Activated T-cell treated with anti-CD3 and anti-CD28 coated beads, Interleukin-2, amount 50 U/mL, for 24 hours (primary cell): ENCODE measurements at regions not wholly inside any gene's neighbourhood (a gene's known extent, or its start where the extent isn't known, plus 50 kb on each side); places are given as distances from the start of the nearest gene placed in this dataset.

Source experiments
- DNase-seq: peaks from one replicate; pipeline ENCODE4 v3.0.0-alpha.2; 2020
- H3K27ac Mint-ChIP-seq: 2 replicates; pipeline ENCODE4 v1.8.0; 2020; ENCODE audit warnings: mild to moderate bottlenecking, mixed read lengths
- H3K27me3 Mint-ChIP-seq: 2 replicates; pipeline ENCODE4 v1.8.0; 2020; ENCODE audit warnings: mixed read lengths
- H3K36me3 Mint-ChIP-seq: 2 replicates; pipeline ENCODE4 v1.8.0; 2020; ENCODE audit warnings: low read depth, mixed read lengths
- H3K4me1 Mint-ChIP-seq: 2 replicates; pipeline ENCODE4 v1.8.0; 2020; ENCODE audit warnings: low read depth, mixed read lengths
- H3K4me3 Mint-ChIP-seq: 2 replicates; pipeline ENCODE4 v1.8.0; 2020; ENCODE audit warnings: mild to moderate bottlenecking, moderate library complexity, mixed read lengths
- H3K9me3 Mint-ChIP-seq: 2 replicates; pipeline ENCODE4 v1.8.0; 2020; ENCODE audit warnings: mixed read lengths

DNA sequence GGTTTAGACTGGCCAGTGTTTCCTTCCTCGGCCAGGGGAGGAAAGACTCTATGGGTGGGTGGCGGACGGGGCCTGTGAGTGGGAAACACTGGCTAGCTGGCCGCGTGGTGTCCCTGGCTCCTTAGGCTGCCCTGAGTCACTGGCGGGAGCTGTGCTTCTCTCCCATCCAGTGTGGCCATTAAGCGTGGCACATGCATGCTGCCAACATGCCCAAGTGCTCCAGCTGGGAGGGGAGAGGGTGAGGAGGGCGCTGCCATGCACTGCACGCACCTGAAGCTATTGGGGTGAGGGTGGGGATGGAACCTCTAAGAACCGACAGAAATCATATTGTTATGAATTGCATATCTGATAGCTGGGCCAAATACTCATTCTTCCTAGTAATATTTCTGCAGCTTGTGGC, 270.8 kb downstream of the CALCRL start:
- Mint-ChIP-seq H3K9me3 (no peaks in the 10 kb centered on the region), H3K27ac (no peak overlapping the region), H3K4me1 (no peaks in the 10 kb centered on the region), H3K27me3 (no peaks in the 10 kb centered on the region), H3K4me3 (no peak overlapping the region), H3K36me3 (no peaks in the 10 kb centered on the region)
- DNase-seq, result no peak

DNA sequence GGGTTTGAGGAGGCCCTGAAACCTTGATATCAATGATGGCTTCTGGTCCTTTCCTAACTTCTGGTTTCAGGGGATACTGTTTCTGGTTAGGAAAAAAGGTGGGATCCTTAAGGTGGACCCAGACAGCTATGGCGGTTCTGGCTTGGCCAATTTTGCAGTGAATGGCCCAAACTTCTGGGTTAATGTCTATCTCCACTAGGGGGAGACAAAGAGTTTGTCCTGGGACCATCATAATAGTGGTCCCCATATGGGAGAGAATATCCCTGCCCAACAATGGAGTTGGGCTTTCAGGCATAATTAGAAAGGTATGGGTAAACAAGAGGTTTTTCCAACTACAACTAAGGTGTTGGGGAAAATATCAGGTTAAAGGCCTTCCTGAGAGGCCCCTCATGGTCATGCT, 273.5 kb downstream of the CALCRL start:
- Mint-ChIP-seq H3K27ac (no peak overlapping the region), H3K27me3 (no peaks in the 10 kb centered on the region), H3K36me3 (no peaks in the 10 kb centered on the region), H3K4me1 (no peaks in the 10 kb centered on the region), H3K9me3 (no peaks in the 10 kb centered on the region), H3K4me3 (no peak overlapping the region)
- DNase-seq, result no peak

DNA sequence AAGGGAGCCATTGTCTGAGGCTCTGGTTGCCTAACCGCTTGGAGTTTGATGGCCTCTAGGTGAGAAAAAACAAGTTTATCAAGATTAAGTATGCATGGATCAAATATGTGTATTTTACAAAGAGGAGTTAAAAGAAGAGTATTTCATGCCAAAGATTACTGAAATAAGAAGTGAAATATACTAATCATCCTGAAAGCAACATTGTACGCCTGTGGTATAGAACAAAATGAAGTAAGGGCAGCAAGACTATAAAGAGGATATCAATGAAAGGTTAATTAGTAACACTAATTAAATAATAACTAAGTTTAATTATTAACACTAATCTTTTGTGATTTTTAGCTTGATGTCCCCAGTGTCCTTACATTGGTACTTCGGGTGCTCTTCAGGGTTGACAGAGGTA, 276.7 kb downstream of the CALCRL start:
- no peak for DNase-seq
- Mint-ChIP-seq H3K4me3 (no peak overlapping the region), H3K27ac (no peak overlapping the region), H3K9me3 (no peaks in the 10 kb centered on the region), H3K27me3 (no peaks in the 10 kb centered on the region), H3K36me3 (no peaks in the 10 kb centered on the region), H3K4me1 (no peaks in the 10 kb centered on the region)

DNA sequence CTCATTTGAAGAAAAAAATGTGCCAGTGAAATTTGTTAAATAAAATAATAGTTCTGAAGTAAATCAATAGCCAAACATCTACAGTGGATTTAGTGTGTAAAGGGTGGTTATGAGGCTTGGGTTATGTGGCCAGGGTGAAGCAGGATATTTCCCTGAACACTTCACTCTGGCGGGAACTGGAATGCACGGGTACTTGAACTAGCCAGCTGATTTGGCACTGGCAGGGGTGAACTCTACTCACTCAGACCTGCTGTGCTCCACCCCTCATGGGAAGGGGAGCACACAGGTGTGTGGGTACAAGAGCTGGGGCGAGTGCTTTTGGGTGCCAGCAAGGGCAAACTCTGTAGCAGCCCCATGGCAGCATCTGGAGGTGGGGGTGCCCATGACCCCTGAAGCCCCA, 278.2 kb downstream of the CALCRL start:
- Mint-ChIP-seq H3K4me1 (no peaks in the 10 kb centered on the region), H3K9me3 (no peaks in the 10 kb centered on the region), H3K36me3 (no peaks in the 10 kb centered on the region), H3K27ac (no peak overlapping the region), H3K27me3 (no peaks in the 10 kb centered on the region), H3K4me3 (no peak overlapping the region)
- DNase-seq, result no peak

DNA sequence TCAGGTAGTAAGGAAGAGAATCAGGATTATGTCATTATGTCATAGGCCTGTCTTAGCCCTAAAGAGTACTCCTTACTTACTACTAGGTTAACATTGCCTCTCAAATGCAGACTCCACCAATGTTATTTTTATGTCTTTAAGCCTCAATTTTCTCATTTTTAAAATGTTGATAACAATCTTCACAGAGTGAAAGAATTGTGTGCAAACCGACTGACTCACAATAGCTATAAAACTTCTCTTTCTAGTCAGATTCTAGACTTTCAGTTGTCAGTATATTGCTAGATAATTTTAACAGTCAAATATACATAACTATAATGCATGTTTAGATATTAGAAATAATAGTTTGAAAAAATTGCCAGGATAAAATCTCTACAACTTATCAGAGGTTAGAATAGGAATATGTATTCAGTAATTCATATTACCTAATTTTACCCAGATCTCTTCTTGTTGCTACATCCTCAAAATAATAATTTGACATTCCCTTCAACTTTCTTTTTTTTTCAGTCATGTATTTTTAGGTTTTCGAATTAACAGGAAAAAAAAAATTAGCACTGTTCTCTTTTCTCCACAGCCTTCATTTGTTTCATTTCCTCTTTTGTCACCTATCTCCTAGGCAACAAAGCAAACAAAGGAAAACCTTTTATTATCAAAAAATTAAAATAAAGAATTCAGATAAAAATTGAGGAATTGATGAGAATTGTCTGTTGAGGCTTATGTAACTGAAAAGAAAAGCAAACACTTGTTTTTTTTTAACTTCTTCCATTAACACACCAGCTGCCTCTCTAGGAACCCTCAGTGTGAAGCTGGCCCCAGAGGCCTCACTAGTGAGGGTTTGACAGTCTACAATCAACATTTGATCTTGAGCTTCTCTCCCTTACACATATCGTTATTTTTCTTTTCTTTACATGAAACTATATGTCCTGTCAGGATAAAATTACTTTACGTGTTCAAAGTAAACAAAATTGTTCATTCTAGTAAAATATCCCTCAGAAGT, 279.0 kb downstream of the CALCRL start:
- no peaks in the 10 kb centered on the region for H3K4me1 Mint-ChIP-seq
- no peak for DNase-seq
- no peaks in the 10 kb centered on the region for H3K9me3 Mint-ChIP-seq
- H3K27me3 Mint-ChIP-seq, result no peaks in the 10 kb centered on the region
- no peak overlapping the region for H3K4me3 Mint-ChIP-seq
- no peaks in the 10 kb centered on the region for H3K36me3 Mint-ChIP-seq
- no peak overlapping the region for H3K27ac Mint-ChIP-seq

DNA sequence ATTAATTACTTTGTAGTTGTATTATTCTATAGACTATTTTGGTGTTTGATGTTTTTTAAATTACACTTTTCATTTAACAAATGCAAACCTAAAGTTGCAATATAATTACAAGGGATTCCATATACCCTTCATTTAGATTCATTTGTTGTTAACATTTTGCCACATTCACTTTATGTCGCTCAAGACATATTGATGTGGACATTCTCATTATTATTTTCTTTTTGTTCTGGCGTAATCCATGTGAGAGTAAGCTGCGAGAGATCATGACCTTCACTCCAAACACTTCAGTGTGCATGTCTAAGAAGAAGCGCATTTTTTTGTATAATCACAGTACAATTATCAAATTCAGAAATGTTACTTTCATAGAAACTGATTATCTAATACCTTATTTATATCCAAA, 280.6 kb downstream of the CALCRL start:
- no peak overlapping the region for H3K4me3 Mint-ChIP-seq
- DNase-seq, result no peak
- H3K9me3 Mint-ChIP-seq, result no peaks in the 10 kb centered on the region
- no peaks in the 10 kb centered on the region for H3K4me1 Mint-ChIP-seq
- no peaks in the 10 kb centered on the region for H3K27me3 Mint-ChIP-seq
- no peaks in the 10 kb centered on the region for H3K36me3 Mint-ChIP-seq
- no peak overlapping the region for H3K27ac Mint-ChIP-seq

DNA sequence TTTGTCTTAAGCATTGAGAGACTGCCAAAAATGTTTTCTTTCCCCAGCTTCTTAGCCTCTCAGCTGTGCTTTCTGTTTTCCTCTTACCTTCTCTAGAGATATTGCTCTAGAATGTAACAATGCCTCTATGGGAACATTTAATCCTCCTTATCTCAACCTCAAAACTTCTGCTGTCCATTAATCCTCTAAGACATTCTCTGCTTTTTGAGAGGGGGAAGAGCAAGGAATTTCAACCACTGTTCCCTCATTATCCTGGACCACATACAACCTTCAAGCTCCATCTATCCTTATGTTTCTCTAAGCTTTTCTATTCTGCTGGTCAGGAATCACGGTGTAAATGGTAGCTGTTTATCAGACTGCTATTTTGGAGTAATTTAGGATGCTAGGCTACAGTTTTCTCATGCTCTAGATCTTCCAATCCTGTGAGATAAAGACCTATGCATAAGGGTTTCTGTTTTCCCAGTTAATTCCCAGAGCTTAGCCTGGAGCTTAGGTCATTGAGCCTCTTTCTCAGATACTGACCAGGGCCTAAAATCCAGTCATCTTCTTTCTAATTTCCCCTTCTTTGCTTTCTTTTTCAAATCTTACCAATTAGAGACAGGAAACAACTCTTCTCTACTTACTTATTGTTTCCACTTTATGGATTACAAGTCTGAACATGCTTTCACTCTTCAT, 282.0 kb downstream of the CALCRL start:
- Mint-ChIP-seq H3K4me1 (no peaks in the 10 kb centered on the region), H3K27ac (no peak overlapping the region), H3K4me3 (no peak overlapping the region), H3K9me3 (no peaks in the 10 kb centered on the region), H3K27me3 (no peaks in the 10 kb centered on the region), H3K36me3 (no peaks in the 10 kb centered on the region)
- DNase-seq, result no peak

DNA sequence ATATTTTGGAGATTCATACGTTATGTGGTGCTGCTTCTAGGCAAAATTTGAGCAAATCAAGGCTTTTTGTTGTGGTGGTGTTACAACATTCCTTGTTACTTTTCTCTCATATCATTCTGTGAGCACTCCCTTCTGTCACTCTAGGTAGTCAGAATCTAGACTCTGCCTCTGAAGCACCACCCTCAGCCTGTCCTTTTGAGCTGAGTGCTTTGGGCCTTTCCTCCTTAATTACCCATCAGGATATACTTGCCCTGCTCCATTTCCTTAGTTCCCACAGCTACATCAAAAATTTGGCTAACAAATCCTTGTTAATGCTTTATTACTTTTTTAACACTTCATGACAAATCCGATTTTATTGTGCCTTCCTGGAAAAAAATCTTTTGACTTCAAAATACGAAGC, 289.6 kb downstream of the CALCRL start:
- Mint-ChIP-seq H3K4me1 (no peaks in the 10 kb centered on the region), H3K4me3 (no peak overlapping the region), H3K36me3 (no peaks in the 10 kb centered on the region), H3K27ac (no peak overlapping the region), H3K9me3 (peaks cover 17% of the 10 kb centered on the region), H3K27me3 (no peaks in the 10 kb centered on the region)
- DNase-seq, result no peak

DNA sequence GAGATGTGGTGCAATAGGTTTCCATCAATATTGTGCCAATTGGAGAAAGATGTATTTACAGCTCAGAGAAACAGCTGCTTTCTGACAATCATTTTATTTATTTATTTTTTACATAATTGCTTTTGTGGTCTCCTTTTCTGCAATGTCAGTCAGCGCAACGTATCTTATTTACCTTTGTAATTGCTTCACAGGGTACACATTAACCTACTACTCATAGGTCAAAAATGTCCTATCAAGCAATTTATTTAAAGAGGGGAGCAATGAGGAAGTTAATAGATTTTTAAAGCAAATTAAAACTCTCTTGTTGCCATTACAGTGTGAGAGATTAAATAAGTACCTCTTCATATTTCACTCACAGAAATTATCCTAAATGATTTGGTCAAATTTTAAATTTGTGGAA, 291.0 kb downstream of the CALCRL start:
- Mint-ChIP-seq H3K4me1 (no peaks in the 10 kb centered on the region), H3K36me3 (no peaks in the 10 kb centered on the region), H3K4me3 (no peak overlapping the region), H3K27ac (no peak overlapping the region), H3K27me3 (no peaks in the 10 kb centered on the region), H3K9me3 (peaks cover 17% of the 10 kb centered on the region)
- DNase-seq, result no peak

DNA sequence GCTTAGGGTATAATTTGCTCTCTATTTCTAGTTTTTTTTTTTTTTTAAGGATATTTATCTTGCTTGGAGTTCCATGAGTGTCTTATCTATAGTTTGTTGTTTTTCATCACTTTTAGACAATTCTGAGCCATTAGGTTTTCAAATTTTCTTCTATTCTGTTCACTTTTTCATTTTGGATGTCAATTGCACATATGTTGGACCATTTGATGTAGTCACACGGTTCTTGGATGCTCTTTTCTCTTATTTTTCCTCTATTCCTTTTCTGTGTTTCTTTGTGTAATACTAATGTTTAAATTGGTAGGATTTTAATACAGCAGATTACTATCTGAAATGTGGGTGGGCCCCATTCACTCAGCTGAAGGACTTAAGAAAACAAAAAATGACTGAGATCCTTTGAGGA, 292.6 kb downstream of the CALCRL start:
- H3K36me3 Mint-ChIP-seq, result no peaks in the 10 kb centered on the region
- no peak overlapping the region for H3K4me3 Mint-ChIP-seq
- H3K27me3 Mint-ChIP-seq, result no peaks in the 10 kb centered on the region
- no peak overlapping the region for H3K27ac Mint-ChIP-seq
- H3K4me1 Mint-ChIP-seq, result no peaks in the 10 kb centered on the region
- DNase-seq, result no peak
- peaks cover 17% of the 10 kb centered on the region for H3K9me3 Mint-ChIP-seq

DNA sequence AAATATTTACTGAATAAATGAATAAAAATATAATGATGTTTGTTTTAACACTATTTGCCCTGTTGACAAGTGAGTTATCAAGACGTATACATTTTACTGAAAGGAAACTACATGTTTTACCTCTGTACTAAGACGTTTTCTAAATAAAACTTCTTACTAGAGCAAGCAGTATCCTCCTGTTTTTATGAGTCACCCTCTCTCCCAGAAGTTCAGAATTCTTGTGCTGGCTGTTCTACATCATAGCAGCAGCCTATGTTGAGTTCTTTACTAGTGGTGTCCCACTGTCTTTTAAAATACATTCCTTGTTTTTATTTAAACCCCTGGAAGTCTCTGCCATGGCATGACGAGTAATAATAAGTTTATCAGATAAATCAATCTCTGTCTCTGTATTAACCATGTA, 297.4 kb downstream of the CALCRL start:
- Mint-ChIP-seq H3K9me3 (peaks cover 6% of the 10 kb centered on the region), H3K4me1 (no peaks in the 10 kb centered on the region), H3K4me3 (no peak overlapping the region), H3K27me3 (no peaks in the 10 kb centered on the region), H3K27ac (no peak overlapping the region), H3K36me3 (no peaks in the 10 kb centered on the region)
- no peak for DNase-seq

DNA sequence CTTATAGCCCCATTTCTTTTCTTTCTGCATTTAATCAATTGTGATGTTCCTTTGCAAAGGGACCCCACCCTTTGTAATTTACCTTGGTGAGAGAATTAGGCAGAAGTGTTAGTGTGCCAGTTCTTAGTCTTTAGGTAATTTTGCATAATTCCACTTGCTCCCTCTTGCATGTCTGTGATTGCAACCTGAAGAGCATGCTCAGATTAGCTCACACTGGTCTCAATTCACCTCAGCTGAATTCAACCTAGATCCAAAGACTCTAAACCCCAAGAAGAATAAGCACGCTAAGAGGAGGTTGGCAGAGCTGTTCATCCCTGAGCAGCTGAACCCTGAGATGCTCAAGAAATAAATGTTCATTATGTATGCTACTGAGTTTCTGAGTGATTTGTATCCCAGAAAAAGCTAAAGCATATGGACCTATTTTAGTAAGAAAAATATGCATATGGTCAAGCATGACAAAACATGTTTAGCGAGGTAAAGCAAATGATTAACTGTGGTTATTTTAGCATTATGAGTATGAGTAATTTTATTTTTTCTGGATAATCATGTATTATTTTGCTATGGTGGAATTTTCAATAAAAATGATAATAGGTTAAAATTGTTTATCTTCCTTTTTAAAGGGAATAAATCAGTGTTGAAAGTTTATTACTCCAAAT, 299.2 kb upstream of the ZSWIM2 start:
- DNase-seq, result no peak
- Mint-ChIP-seq H3K4me1 (no peaks in the 10 kb centered on the region), H3K4me3 (no peak overlapping the region), H3K27ac (no peak overlapping the region), H3K9me3 (peaks cover 4% of the 10 kb centered on the region), H3K27me3 (no peaks in the 10 kb centered on the region), H3K36me3 (no peaks in the 10 kb centered on the region)

DNA sequence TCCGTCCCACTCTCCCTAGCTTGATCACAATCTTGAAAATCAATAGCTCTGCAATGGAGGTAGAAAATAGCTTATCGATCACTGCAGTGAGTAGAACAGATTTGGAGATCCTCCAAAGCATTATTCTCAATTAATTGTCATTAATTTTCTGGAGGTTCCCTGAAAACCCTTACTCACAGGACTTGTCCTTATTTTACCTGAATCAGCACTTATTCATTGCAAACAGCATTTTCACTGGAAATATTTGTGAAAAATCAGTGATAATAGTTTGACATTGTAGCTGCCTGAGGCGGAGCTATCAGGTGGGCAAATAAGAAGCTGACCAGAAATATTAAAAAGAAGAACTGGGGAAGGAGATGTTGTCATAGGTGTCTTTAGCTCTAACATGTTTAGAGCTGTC, 294.6 kb upstream of the ZSWIM2 start:
- no peak for DNase-seq
- no peak overlapping the region for H3K27ac Mint-ChIP-seq
- H3K36me3 Mint-ChIP-seq, result no peaks in the 10 kb centered on the region
- no peak overlapping the region for H3K4me3 Mint-ChIP-seq
- peaks cover 4% of the 10 kb centered on the region for H3K9me3 Mint-ChIP-seq
- no peaks in the 10 kb centered on the region for H3K27me3 Mint-ChIP-seq
- no peaks in the 10 kb centered on the region for H3K4me1 Mint-ChIP-seq

DNA sequence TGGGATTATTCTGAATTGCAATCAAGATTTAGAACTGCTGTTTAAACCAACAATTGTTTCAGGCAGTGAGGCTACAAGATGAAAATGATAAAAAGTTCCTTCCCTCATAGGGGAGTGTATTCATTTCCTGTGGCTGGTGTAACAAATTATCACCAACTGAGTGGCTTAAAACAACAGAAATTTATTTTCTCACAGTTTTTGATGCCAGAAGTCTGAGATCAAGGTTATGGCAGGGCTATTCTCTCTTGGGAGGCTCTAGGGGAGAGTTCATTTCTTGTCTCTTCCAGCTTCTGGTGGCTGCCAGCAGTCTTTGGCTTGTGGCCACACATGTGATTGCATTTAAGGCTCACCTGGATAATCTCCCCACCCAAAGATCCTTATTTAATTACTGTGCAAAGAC, 290.5 kb upstream of the ZSWIM2 start:
- no peaks in the 10 kb centered on the region for H3K36me3 Mint-ChIP-seq
- no peak overlapping the region for H3K27ac Mint-ChIP-seq
- DNase-seq, result no peak
- H3K4me1 Mint-ChIP-seq, result no peaks in the 10 kb centered on the region
- H3K4me3 Mint-ChIP-seq, result no peak overlapping the region
- no peaks in the 10 kb centered on the region for H3K27me3 Mint-ChIP-seq
- H3K9me3 Mint-ChIP-seq, result peaks cover 4% of the 10 kb centered on the region

DNA sequence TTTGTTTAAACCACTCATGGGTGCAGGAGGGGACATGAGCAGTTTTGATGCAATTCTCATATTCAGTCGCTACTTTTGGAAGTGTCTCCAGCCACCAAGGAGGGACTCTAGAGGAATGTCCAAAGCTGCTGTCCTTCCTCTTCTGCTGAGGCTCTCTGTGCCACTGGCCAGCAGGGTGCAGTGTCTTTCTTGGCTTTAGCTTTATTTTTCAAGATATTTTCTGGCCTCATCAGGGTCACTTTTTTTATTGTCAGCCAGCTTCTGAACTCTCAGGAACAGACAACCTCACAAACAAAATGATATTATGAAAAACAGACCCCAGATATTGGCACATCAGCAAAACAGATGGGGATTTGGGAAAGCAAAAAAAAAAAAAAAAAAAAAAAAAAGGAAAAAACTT, 289.3 kb upstream of the ZSWIM2 start:
- H3K27me3 Mint-ChIP-seq, result no peaks in the 10 kb centered on the region
- H3K9me3 Mint-ChIP-seq, result no peaks in the 10 kb centered on the region
- no peak overlapping the region for H3K27ac Mint-ChIP-seq
- DNase-seq, result no peak
- no peak overlapping the region for H3K4me3 Mint-ChIP-seq
- H3K36me3 Mint-ChIP-seq, result no peaks in the 10 kb centered on the region
- H3K4me1 Mint-ChIP-seq, result no peaks in the 10 kb centered on the region
